ENCODE measurements at regions not wholly inside any gene's neighbourhood (a gene's known extent, or its start where the extent isn't known, plus 50 kb on each side); places are given as distances from the start of the nearest gene placed in this dataset.

- TF ChIP-seq ATF1 (CRISPR knock-in tag; IDR thresholded peaks at IDR 0.05) = no peak
- no peak for TF ChIP-seq ZNF423 (CRISPR knock-in tag; IDR thresholded peaks at IDR 0.05)
- no peak for TF ChIP-seq OVOL2 (CRISPR knock-in tag; IDR thresholded peaks at IDR 0.05; ENCODE audit: borderline replicate concordance)
- TF ChIP-seq ZNF121 (CRISPR knock-in tag; IDR thresholded peaks at IDR 0.05) = no peak
- TF ChIP-seq TP53 (CRISPR knock-in tag; IDR thresholded peaks at IDR 0.05) = no peak
- no peak for TF ChIP-seq RELA (CRISPR knock-in tag; IDR thresholded peaks at IDR 0.05; ENCODE audit: borderline replicate concordance)
- POLR2A ChIA-PET = no interaction called here
Measured at GRCh38 chr1:94302497-94302896, 65.1 kb upstream of the ARHGAP29 start.

GRCh38 chr1:94301186-94301585, 63.8 kb upstream of the ARHGAP29 start:
- TF ChIP-seq MXD4 (CRISPR knock-in tag; IDR thresholded peaks at IDR 0.05; ENCODE audit: borderline replicate concordance) = no peak
- no peak for TF ChIP-seq ARID4B (CRISPR knock-in tag; IDR thresholded peaks at IDR 0.05; ENCODE audit: borderline replicate concordance)
- no peak for TF ChIP-seq ELF4 (CRISPR knock-in tag; IDR thresholded peaks at IDR 0.05; ENCODE audit: low read depth)
- no peak for TF ChIP-seq ZBTB43 (CRISPR knock-in tag; IDR thresholded peaks at IDR 0.05)
- no peak for TF ChIP-seq TEAD1 (CRISPR knock-in tag; IDR thresholded peaks at IDR 0.05)
- TF ChIP-seq ZNF219 (CRISPR knock-in tag; IDR thresholded peaks at IDR 0.05; ENCODE audit: borderline replicate concordance) = no peak
- TF ChIP-seq ETV6 (CRISPR knock-in tag; IDR thresholded peaks at IDR 0.05) = no peak
- no peak for TF ChIP-seq CDX4 (CRISPR knock-in tag; IDR thresholded peaks at IDR 0.05; ENCODE audit: borderline replicate concordance)
- TF ChIP-seq ZNF138 (CRISPR knock-in tag; conservative IDR thresholded peaks at IDR 0.05) = no peak
- TF ChIP-seq GTF2I (CRISPR knock-in tag; conservative IDR thresholded peaks at IDR 0.05) = no peak
- TF ChIP-seq IRF2 (CRISPR knock-in tag; IDR thresholded peaks at IDR 0.05; ENCODE audit: borderline replicate concordance, low read depth) = no peak
- TF ChIP-seq NR2C2 (CRISPR knock-in tag; IDR thresholded peaks at IDR 0.05) = no peak
- no peak for TF ChIP-seq ATF2 (CRISPR knock-in tag; IDR thresholded peaks at IDR 0.05; ENCODE audit: borderline replicate concordance, low read depth)
- TF ChIP-seq ZNF263 (CRISPR knock-in tag; IDR thresholded peaks at IDR 0.05; ENCODE audit: low read depth) = no peak
- no peaks in the 10 kb centered on the region for H3K36me3 Mint-ChIP-seq
- no peak overlapping the region for H3K27ac Mint-ChIP-seq
- ATAC-seq = no peak
- CTCF ChIA-PET = no interaction called here
- no peak for DNase-seq (ENCODE audit: low spot score)
- no peaks in the 10 kb centered on the region for H3K9me3 Mint-ChIP-seq
- H3K27me3 Mint-ChIP-seq (ENCODE audit: low read depth) = no peaks in the 10 kb centered on the region
- H3K4me3 Mint-ChIP-seq = no peak overlapping the region
- POLR2A ChIA-PET = no interaction called here
- H3K4me1 Mint-ChIP-seq = peaks cover 8% of the 10 kb centered on the region

More at GRCh38 chr1:94302497-94302896, 65.1 kb upstream of the ARHGAP29 start:
- Mint-ChIP-seq H3K27ac (no peak overlapping the region), H3K27me3 (ENCODE audit: low read depth) (no peaks in the 10 kb centered on the region), H3K4me1 (peaks cover 8% of the 10 kb centered on the region), H3K9me3 (no peaks in the 10 kb centered on the region), H3K36me3 (no peaks in the 10 kb centered on the region), H3K4me3 (no peak overlapping the region)
- CTCF ChIA-PET = no interaction called here
- ATAC-seq = no peak
- DNase-seq (ENCODE audit: low spot score) = no peak
